ENCODE measurements at regions not wholly inside any gene's neighbourhood (a gene's known extent, or its start where the extent isn't known, plus 50 kb on each side); places are given as distances from the start of the nearest gene placed in this dataset.

- no peak for DNase-seq (ENCODE audit: low read depth)
- no peaks in the 10 kb centered on the region for H3K36me3 ChIP-seq (ENCODE audit: control insufficient read depth, insufficient read depth, low read length)
- no peak for TF ChIP-seq CTCF (IDR thresholded peaks at IDR 0.05; ENCODE audit: insufficient read depth, low read length, poor library complexity, severe bottlenecking)
Measured at GRCh38 chr12:115639648-115640012, 637.9 kb downstream of the MED13L start.

GRCh38 chr12:115638733-115639647 is 638.5 kb downstream of the MED13L start:
- no peak for TF ChIP-seq CTCF (IDR thresholded peaks at IDR 0.05; ENCODE audit: insufficient read depth, low read length, poor library complexity, severe bottlenecking)
- H3K4me3 ChIP-seq (ENCODE audit: low read depth, low read length), result no peak overlapping the region

More at GRCh38 chr12:115639648-115640012, 637.9 kb downstream of the MED13L start:
- Histone ChIP-seq H3K27me3 (ENCODE audit: control insufficient read depth, insufficient read depth, low read length) (no peaks in the 10 kb centered on the region), H3K4me3 (ENCODE audit: low read depth, low read length) (no peak overlapping the region)

GRCh38 chr12:115636546-115636945 is 640.9 kb downstream of the MED13L start:
- Histone ChIP-seq H3K36me3 (ENCODE audit: control insufficient read depth, insufficient read depth, low read length) (no peaks in the 10 kb centered on the region), H3K4me3 (ENCODE audit: low read depth, low read length) (no peak overlapping the region), H3K27me3 (ENCODE audit: control insufficient read depth, insufficient read depth, low read length) (no peaks in the 10 kb centered on the region)
- no peak for DNase-seq (ENCODE audit: low read depth)
- no peak for TF ChIP-seq CTCF (IDR thresholded peaks at IDR 0.05; ENCODE audit: insufficient read depth, low read length, poor library complexity, severe bottlenecking)

More at GRCh38 chr12:115638733-115639647, 638.5 kb downstream of the MED13L start:
- DNase-seq (ENCODE audit: low read depth), result no peak
- no peaks in the 10 kb centered on the region for H3K36me3 ChIP-seq (ENCODE audit: control insufficient read depth, insufficient read depth, low read length)
- H3K27me3 ChIP-seq (ENCODE audit: control insufficient read depth, insufficient read depth, low read length), result no peaks in the 10 kb centered on the region

- Histone ChIP-seq H3K27me3 (ENCODE audit: control insufficient read depth, insufficient read depth, low read length) (no peaks in the 10 kb centered on the region), H3K36me3 (ENCODE audit: control insufficient read depth, insufficient read depth, low read length) (no peaks in the 10 kb centered on the region), H3K4me3 (ENCODE audit: low read depth, low read length) (no peak overlapping the region)
- peak; percentile 7 for TF ChIP-seq CTCF (IDR thresholded peaks at IDR 0.05; ENCODE audit: insufficient read depth, low read length, poor library complexity, severe bottlenecking)
- DNase-seq (ENCODE audit: low read depth), result no peak
Measured at GRCh38 chr12:115632308-115632707, 645.2 kb downstream of the MED13L start.

- no peak for TF ChIP-seq CTCF (IDR thresholded peaks at IDR 0.05; ENCODE audit: insufficient read depth, low read length, poor library complexity, severe bottlenecking)
- Histone ChIP-seq H3K36me3 (ENCODE audit: control insufficient read depth, insufficient read depth, low read length) (no peaks in the 10 kb centered on the region), H3K4me3 (ENCODE audit: low read depth, low read length) (no peak overlapping the region), H3K27me3 (ENCODE audit: control insufficient read depth, insufficient read depth, low read length) (no peaks in the 10 kb centered on the region)
- DNase-seq (ENCODE audit: low read depth), result no peak
Measured at GRCh38 chr12:115630136-115630535, 647.4 kb downstream of the MED13L start.

Data from kidney epithelial cell (primary cell).